RWPE2 (cell line): ENCODE measurements at regions not wholly inside any gene's neighbourhood (a gene's known extent, or its start where the extent isn't known, plus 50 kb on each side); places are given as distances from the start of the nearest gene placed in this dataset.

Source experiments
- ATAC-seq: fragments of 200-7000 bp; cut with Tn5 transposase; 3 replicates; pipeline ENCODE4 v1.9.1; 2021; ENCODE audit warnings: low read depth
- DNase-seq: peaks from one replicate; pipeline ENCODE4 v3.0.0-alpha.2; 2020; ENCODE audit warnings: low spot score
- H3K27ac ChIP-seq: fragments of 450-650 bp; 2 replicates; pipeline ENCODE4 v1.5.1; 2017; ENCODE audit warnings: mild to moderate bottlenecking; ENCODE audit not compliant: poor library complexity, severe bottlenecking
- H3K27me3 ChIP-seq: fragments of 250-450 bp; sonication (Bioruptor Pico); 2 replicates; pipeline ENCODE4 v1.5.1; 2021; ENCODE audit warnings: mild to moderate bottlenecking, moderate library complexity; ENCODE audit not compliant: insufficient read depth, poor library complexity, severe bottlenecking
- H3K36me3 ChIP-seq: fragments of 250-450 bp; sonication (Bioruptor Pico); 2 replicates; pipeline ENCODE4 v1.5.1; 2020; ENCODE audit warnings: low read depth, mild to moderate bottlenecking, moderate library complexity
- H3K4me1 ChIP-seq: fragments of 250-450 bp; sonication (Bioruptor Pico); 2 replicates; pipeline ENCODE4 v1.5.1; 2021; ENCODE audit warnings: mild to moderate bottlenecking, moderate library complexity; ENCODE audit not compliant: insufficient read depth, poor library complexity, severe bottlenecking
- H3K4me3 ChIP-seq: fragments of 250-450 bp; sonication (Bioruptor Pico); 2 replicates; pipeline ENCODE4 v1.5.1; 2021; ENCODE audit warnings: mild to moderate bottlenecking, moderate library complexity; ENCODE audit not compliant: severe bottlenecking
- H3K9me3 ChIP-seq: fragments of 250-450 bp; sonication (Bioruptor Pico); 2 replicates; pipeline ENCODE4 v1.5.1; 2021; ENCODE audit warnings: mild to moderate bottlenecking, moderate library complexity; ENCODE audit not compliant: severe bottlenecking
- CTCF ChIP-seq: fragments of 450-650 bp; IDR thresholded peaks from one replicate; pipeline ENCODE4 v1.5.1; 2017; ENCODE audit warnings: mild to moderate bottlenecking, moderate library complexity; ENCODE audit not compliant: poor library complexity, severe bottlenecking

DNA sequence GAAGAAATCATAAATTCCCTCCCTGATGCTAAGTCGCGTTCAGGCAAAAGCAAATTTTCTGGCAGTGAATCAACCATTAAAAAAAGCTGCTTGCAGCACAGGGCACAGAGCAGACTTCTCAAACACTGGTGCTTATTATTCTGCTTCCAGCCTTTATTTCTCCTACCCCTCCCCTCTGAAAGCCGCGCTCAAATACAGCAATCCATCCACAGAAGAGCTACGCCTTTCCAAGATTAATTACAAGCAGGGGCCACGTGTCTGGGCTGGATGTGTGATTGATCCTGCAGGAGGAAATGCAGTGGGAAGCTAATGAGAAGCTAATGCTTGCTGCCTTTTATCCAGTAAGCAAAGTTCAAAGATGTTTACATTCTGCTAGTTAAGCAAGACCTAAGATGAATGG lies 134.9 kb upstream of the TOPAZ1 start:
- no peak for TF ChIP-seq CTCF
- ATAC-seq (no peak), DNase-seq (no peak)
- Histone ChIP-seq H3K4me1 (peaks cover 17% of the 10 kb centered on the region), H3K27ac (no peak overlapping the region), H3K9me3 (no peaks in the 10 kb centered on the region), H3K36me3 (peaks cover 38% of the 10 kb centered on the region), H3K4me3 (no peak overlapping the region), H3K27me3 (no peaks in the 10 kb centered on the region)

- no peak for DNase-seq
- Histone ChIP-seq H3K27ac (no peak overlapping the region), H3K36me3 (peaks cover 55% of the 10 kb centered on the region)
These were observed 133.2 kb upstream of the TOPAZ1 start for GRCh38 chr3:44108481-44108880.

DNA sequence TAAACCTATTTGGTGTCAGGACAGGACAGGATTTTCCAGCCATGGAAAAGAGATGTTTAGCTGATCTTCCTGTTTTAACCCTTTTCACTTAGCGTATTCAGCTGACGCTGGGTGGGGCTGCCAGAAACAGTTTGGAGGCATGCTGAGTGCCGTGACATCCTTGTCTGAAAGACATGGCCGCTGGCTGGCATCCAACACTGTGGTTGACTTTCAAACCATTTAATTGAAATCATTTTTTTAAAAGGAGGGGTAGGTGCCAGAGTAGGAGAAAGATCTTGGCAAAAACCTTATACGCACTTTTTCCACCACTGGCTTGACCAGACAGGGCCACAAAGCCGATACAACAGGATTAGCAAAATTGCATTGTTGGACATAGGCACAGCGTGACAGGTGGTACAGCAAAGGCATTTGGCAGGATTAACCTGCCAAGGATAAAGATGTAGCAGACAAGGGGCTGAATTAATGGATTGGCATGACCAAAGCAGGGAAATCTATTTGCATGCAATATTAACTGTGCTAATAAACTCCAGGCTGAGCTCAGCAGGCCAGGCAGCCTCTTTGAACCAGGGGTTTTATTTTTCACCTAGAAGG lies 131.8 kb upstream of the TOPAZ1 start:
- no peaks in the 10 kb centered on the region for H3K27me3 ChIP-seq
- DNase-seq = no peak
- ATAC-seq = no peak
- H3K9me3 ChIP-seq = no peaks in the 10 kb centered on the region
- H3K36me3 ChIP-seq = peaks cover 62% of the 10 kb centered on the region
- peaks cover 7% of the 10 kb centered on the region for H3K4me1 ChIP-seq
- no peak overlapping the region for H3K27ac ChIP-seq
- TF ChIP-seq CTCF = no peak
- no peak overlapping the region for H3K4me3 ChIP-seq

More at GRCh38 chr3:44108481-44108880, 133.2 kb upstream of the TOPAZ1 start:
- Histone ChIP-seq H3K9me3 (no peaks in the 10 kb centered on the region), H3K4me1 (peaks cover 17% of the 10 kb centered on the region), H3K4me3 (no peak overlapping the region), H3K27me3 (no peaks in the 10 kb centered on the region)
- TF ChIP-seq CTCF = no peak
- ATAC-seq = no peak

- peaks cover 61% of the 10 kb centered on the region for H3K36me3 ChIP-seq
- peaks cover under 1% of the 10 kb centered on the region for H3K4me1 ChIP-seq
- no peaks in the 10 kb centered on the region for H3K9me3 ChIP-seq
- ATAC-seq (no peak), DNase-seq (no peak)
- TF ChIP-seq CTCF = no peak
- no peak overlapping the region for H3K4me3 ChIP-seq
- no peak overlapping the region for H3K27ac ChIP-seq
- H3K27me3 ChIP-seq = no peaks in the 10 kb centered on the region
These were observed 131.0 kb upstream of the TOPAZ1 start for GRCh38 chr3:44110648-44111047.

- DNase-seq (no peak), ATAC-seq (no peak)
- H3K36me3 ChIP-seq = peaks cover 55% of the 10 kb centered on the region
- H3K4me1 ChIP-seq = no peaks in the 10 kb centered on the region
- no peak overlapping the region for H3K27ac ChIP-seq
- H3K27me3 ChIP-seq = no peaks in the 10 kb centered on the region
- H3K9me3 ChIP-seq = no peaks in the 10 kb centered on the region
- TF ChIP-seq CTCF = no peak
- no peak overlapping the region for H3K4me3 ChIP-seq
These were observed 130.2 kb upstream of the TOPAZ1 start for GRCh38 chr3:44111482-44111881.
